Testis (tissue), 2 donors: ENCODE measurements at regions not wholly inside any gene's neighbourhood (a gene's known extent, or its start where the extent isn't known, plus 50 kb on each side); places are given as distances from the start of the nearest gene placed in this dataset.

Experiments used
- CTCF ChIP-seq, 3 experiments: fragments of 450-650 bp in 2 of 3; fragments of 200-600 bp in 1 of 3; sonication (generic) in 1 of 3; IDR thresholded peaks; one replicate each; pipeline ENCODE4 v1.5.1; 2016 to 2019; ENCODE audit warnings: antibody characterized with exemption in 3 of 3, mild to moderate bottlenecking in 2 of 3, moderate library complexity in 1 of 3
- POLR2A ChIP-seq: fragments of 450-650 bp; IDR thresholded peaks from one replicate; pipeline ENCODE4 v1.6.1; 2017; ENCODE audit warnings: antibody characterized with exemption, mild to moderate bottlenecking, moderate library complexity

DNA sequence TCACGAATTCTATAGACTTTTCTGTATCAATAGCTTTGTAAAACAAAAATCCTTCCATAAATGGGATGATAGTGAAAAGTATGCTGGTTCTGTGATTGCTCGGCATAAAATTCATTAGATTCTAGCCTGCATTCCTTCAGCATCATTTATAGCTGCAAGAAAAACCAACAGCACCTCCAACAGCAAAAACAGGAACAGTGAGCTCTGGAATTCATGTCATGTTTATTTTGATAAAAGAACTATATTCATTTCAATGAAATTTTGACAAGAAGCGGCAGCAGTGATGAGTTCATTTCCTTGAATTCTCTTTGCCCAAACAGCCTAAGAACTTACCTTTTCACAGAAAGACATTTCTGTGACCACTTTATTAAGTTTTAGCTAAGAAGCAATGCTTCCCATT is 515.2 kb upstream of the CCDC54 start:
- TF ChIP-seq CTCF (IDR thresholded peaks at IDR 0.05) (no peak), POLR2A (no peak)
